ENCODE measurements at regions not wholly inside any gene's neighbourhood (a gene's known extent, or its start where the extent isn't known, plus 50 kb on each side); places are given as distances from the start of the nearest gene placed in this dataset.

- TF ChIP-seq SAP30 (IDR thresholded peaks at IDR 0.05; ENCODE audit: insufficient read depth, insufficient replicate concordance, low read length), result no peak
- TF ChIP-seq TAF1 (IDR thresholded peaks at IDR 0.05; ENCODE audit: low read depth, low read length), result no peak
- no peak for TF ChIP-seq SIRT6 (IDR thresholded peaks at IDR 0.05; ENCODE audit: low read length)
- no peak for TF ChIP-seq SP1 (IDR thresholded peaks at IDR 0.05; ENCODE audit: low read depth, low read length)
- TF ChIP-seq CTCF (IDR thresholded peaks at IDR 0.05; ENCODE audit: control extremely low read depth in 1 of 3, insufficient read depth in 1 of 3, low read depth in 1 of 3, low read length in 3 of 3), result no peak
- TF ChIP-seq USF2 (IDR thresholded peaks at IDR 0.05; ENCODE audit: low read length), result no peak
Observed at GRCh38 chr6:66772800-66773199, 1065.8 kb upstream of the EYS start (continued).

All from H1 (cell line).